HG02870 (cell line): ENCODE measurements at regions not wholly inside any gene's neighbourhood (a gene's known extent, or its start where the extent isn't known, plus 50 kb on each side); places are given as distances from the start of the nearest gene placed in this dataset.
"Not testable (repeated sequence)": the region's sequence is repeated elsewhere in the genome, so short reads cannot be mapped to it uniquely, and the experiment has no call there.

Source experiments
- ATAC-seq: cut with Tn5 transposase; IDR thresholded peaks from one replicate; pipeline ENCODE4 v1.9.1; 2021; ENCODE audit warnings: mild to moderate bottlenecking, moderate library complexity; ENCODE audit not compliant: unreplicated experiment

GRCh38 chr5:12911156-12911555 lies 1006.9 kb upstream of the CTNND2 start:
- ATAC-seq, result no peak

- ATAC-seq, result no peak
Observed at GRCh38 chr5:12910641-12911040, 1006.4 kb upstream of the CTNND2 start.

- no peak for ATAC-seq
Observed at GRCh38 chr5:12902611-12903010, 998.4 kb upstream of the CTNND2 start.

GRCh38 chr5:12901696-12902095 lies 997.5 kb upstream of the CTNND2 start:
- ATAC-seq, result no peak

- no peak for ATAC-seq
Observed at GRCh38 chr5:12896086-12896485, 991.8 kb upstream of the CTNND2 start.

GRCh38 chr5:12885018-12885417 lies 980.8 kb upstream of the CTNND2 start:
- ATAC-seq, result no peak

GRCh38 chr5:12883395-12883794 lies 979.1 kb upstream of the CTNND2 start:
- ATAC-seq, result no peak

- no peak for ATAC-seq
Observed at GRCh38 chr5:12876541-12877298, 972.5 kb upstream of the CTNND2 start.

- ATAC-seq, result no peak
Observed at GRCh38 chr5:12870872-12871539, 966.8 kb upstream of the CTNND2 start.

GRCh38 chr5:12865529-12865928 lies 961.3 kb upstream of the CTNND2 start:
- ATAC-seq, result no peak

GRCh38 chr5:12861886-12862654 lies 957.8 kb upstream of the CTNND2 start:
- no peak for ATAC-seq

- not testable (repeated sequence) for ATAC-seq
Observed at GRCh38 chr5:12856105-12856504, 951.9 kb upstream of the CTNND2 start.

- ATAC-seq, result no peak
Observed at GRCh38 chr5:12854386-12854785, 950.1 kb upstream of the CTNND2 start.

GRCh38 chr5:12851761-12852160 lies 947.5 kb upstream of the CTNND2 start:
- no peak for ATAC-seq

- ATAC-seq, result no peak
Observed at GRCh38 chr5:12848709-12849108, 944.5 kb upstream of the CTNND2 start.

GRCh38 chr5:12845549-12846159 lies 941.4 kb upstream of the CTNND2 start:
- ATAC-seq, result no peak

GRCh38 chr5:12840972-12841371 lies 936.7 kb upstream of the CTNND2 start:
- ATAC-seq, result no peak

GRCh38 chr5:12837592-12837991 lies 933.3 kb upstream of the CTNND2 start:
- ATAC-seq, result no peak

- ATAC-seq, result no peak
Observed at GRCh38 chr5:12825163-12825562, 920.9 kb upstream of the CTNND2 start.

- ATAC-seq, result no peak
Observed at GRCh38 chr5:12805165-12805698, 901.0 kb upstream of the CTNND2 start.

- no peak for ATAC-seq
Observed at GRCh38 chr5:12799165-12799564, 894.9 kb upstream of the CTNND2 start.
